HFF-Myc (cell line): ENCODE measurements at regions not wholly inside any gene's neighbourhood (a gene's known extent, or its start where the extent isn't known, plus 50 kb on each side); places are given as distances from the start of the nearest gene placed in this dataset.

Experiments used
- DNase-seq: peaks from one replicate; pipeline ENCODE4 v3.0.0-alpha.2; 2011; ENCODE audit warnings: low read depth; ENCODE audit errors: extremely low read depth
- H3K4me3 ChIP-seq: replicated peaks from 2 replicates; pipeline ENCODE4 v1.5.1; 2011; ENCODE audit warnings: low read depth, mild to moderate bottlenecking, control low read depth, low read length
- CTCF ChIP-seq: IDR thresholded peaks from 2 replicates; pipeline ENCODE4 v1.5.1; 2012; ENCODE audit warnings: mild to moderate bottlenecking, low read depth, low read length, control low read depth; ENCODE audit errors: missing control alignments

GRCh38 chr11:42823546-42823945, 488.2 kb upstream of the API5 start:
- no peak for DNase-seq
- TF ChIP-seq CTCF, result no peak
- H3K4me3 ChIP-seq, result no peak overlapping the region

GRCh38 chr11:42824067-42824466, 487.7 kb upstream of the API5 start:
- no peak overlapping the region for H3K4me3 ChIP-seq
- DNase-seq, result no peak
- no peak for TF ChIP-seq CTCF

DNA sequence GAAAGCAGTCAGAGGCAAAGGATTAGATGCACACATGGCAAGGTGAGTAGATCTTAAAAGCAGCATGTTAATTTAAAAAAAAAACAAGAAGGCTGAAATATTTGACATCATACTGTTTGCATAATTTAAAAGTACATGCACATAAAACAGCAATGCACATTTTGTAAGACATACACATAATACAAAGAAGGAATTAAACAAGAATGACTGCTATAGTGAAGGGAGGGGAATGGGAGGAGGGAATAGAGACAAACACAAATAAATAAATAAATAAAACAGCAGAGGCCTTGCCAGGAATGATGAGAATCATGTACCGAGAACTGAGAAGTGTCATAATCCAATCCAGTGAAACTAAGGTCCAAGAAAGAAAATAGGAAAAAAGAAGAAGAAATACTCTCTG, 486.2 kb upstream of the API5 start:
- DNase-seq, result no peak
- H3K4me3 ChIP-seq, result no peak overlapping the region
- no peak for TF ChIP-seq CTCF

DNA sequence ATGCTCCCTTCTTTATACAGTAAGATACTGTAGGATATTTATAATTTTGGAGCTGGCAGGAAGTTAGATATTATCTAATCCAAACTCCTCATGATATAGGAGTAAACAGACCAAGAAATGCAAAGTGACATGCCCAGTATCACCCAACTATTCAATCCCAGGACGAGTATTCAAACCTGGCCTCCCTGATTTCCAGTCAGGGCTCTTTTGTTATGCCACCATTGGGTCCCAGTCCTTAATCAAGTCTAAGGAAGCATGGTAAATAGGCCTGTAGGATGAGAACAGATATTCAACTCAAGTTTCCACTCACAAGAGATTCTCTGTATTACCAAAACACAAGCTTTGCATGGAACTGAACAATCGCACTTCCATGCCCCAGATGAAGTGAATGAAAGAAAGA, 484.0 kb upstream of the API5 start:
- no peak for TF ChIP-seq CTCF
- no peak overlapping the region for H3K4me3 ChIP-seq
- no peak for DNase-seq

- H3K4me3 ChIP-seq, result no peak overlapping the region
- DNase-seq, result no peak
- no peak for TF ChIP-seq CTCF
Observed at GRCh38 chr11:42837994-42838393, 473.8 kb upstream of the API5 start.

GRCh38 chr11:42840176-42840829, 471.5 kb upstream of the API5 start:
- DNase-seq, result no peak
- TF ChIP-seq CTCF, result no peak
- H3K4me3 ChIP-seq, result no peak overlapping the region

GRCh38 chr11:42840860-42841259, 470.9 kb upstream of the API5 start:
- no peak overlapping the region for H3K4me3 ChIP-seq
- no peak for TF ChIP-seq CTCF
- no peak for DNase-seq
